ENCODE measurements at regions not wholly inside any gene's neighbourhood (a gene's known extent, or its start where the extent isn't known, plus 50 kb on each side); places are given as distances from the start of the nearest gene placed in this dataset.

- no peaks in the 10 kb centered on the region for H3K9me3 Mint-ChIP-seq
- H3K4me3 Mint-ChIP-seq, result no peak overlapping the region
- H3K27ac Mint-ChIP-seq, result no peak overlapping the region
- no peaks in the 10 kb centered on the region for H3K36me3 Mint-ChIP-seq (ENCODE audit: low read depth)
- no peaks in the 10 kb centered on the region for H3K4me1 Mint-ChIP-seq (ENCODE audit: low read depth)
- H3K27me3 Mint-ChIP-seq (ENCODE audit: low read depth), result no peaks in the 10 kb centered on the region
Observed at GRCh38 chr15:97456521-97457202, 503.8 kb upstream of the ARRDC4 start.

- H3K27ac Mint-ChIP-seq, result no peak overlapping the region
- no peaks in the 10 kb centered on the region for H3K4me1 Mint-ChIP-seq (ENCODE audit: low read depth)
- H3K9me3 Mint-ChIP-seq, result no peaks in the 10 kb centered on the region
- H3K4me3 Mint-ChIP-seq, result no peak overlapping the region
- H3K36me3 Mint-ChIP-seq (ENCODE audit: low read depth), result no peaks in the 10 kb centered on the region
- no peaks in the 10 kb centered on the region for H3K27me3 Mint-ChIP-seq (ENCODE audit: low read depth)
Observed at GRCh38 chr15:97457203-97457847, 503.2 kb upstream of the ARRDC4 start.

- Mint-ChIP-seq H3K4me3 (no peak overlapping the region), H3K27ac (no peak overlapping the region), H3K36me3 (ENCODE audit: low read depth) (no peaks in the 10 kb centered on the region), H3K4me1 (ENCODE audit: low read depth) (no peaks in the 10 kb centered on the region), H3K27me3 (ENCODE audit: low read depth) (no peaks in the 10 kb centered on the region), H3K9me3 (no peaks in the 10 kb centered on the region)
Observed at GRCh38 chr15:97459771-97460170, 500.7 kb upstream of the ARRDC4 start.

- Mint-ChIP-seq H3K4me1 (ENCODE audit: low read depth) (no peaks in the 10 kb centered on the region), H3K36me3 (ENCODE audit: low read depth) (no peaks in the 10 kb centered on the region), H3K4me3 (no peak overlapping the region), H3K9me3 (no peaks in the 10 kb centered on the region), H3K27ac (no peak overlapping the region), H3K27me3 (ENCODE audit: low read depth) (no peaks in the 10 kb centered on the region)
Observed at GRCh38 chr15:97461226-97461625, 499.3 kb upstream of the ARRDC4 start.

- Mint-ChIP-seq H3K36me3 (ENCODE audit: low read depth) (no peaks in the 10 kb centered on the region), H3K9me3 (no peaks in the 10 kb centered on the region), H3K27me3 (ENCODE audit: low read depth) (no peaks in the 10 kb centered on the region), H3K27ac (no peak overlapping the region), H3K4me3 (no peak overlapping the region), H3K4me1 (ENCODE audit: low read depth) (no peaks in the 10 kb centered on the region)
Observed at GRCh38 chr15:97463696-97464095, 496.8 kb upstream of the ARRDC4 start.

GRCh38 chr15:97470417-97470816 lies 490.1 kb upstream of the ARRDC4 start:
- no peaks in the 10 kb centered on the region for H3K27me3 Mint-ChIP-seq (ENCODE audit: low read depth)
- H3K4me3 Mint-ChIP-seq, result no peak overlapping the region
- no peaks in the 10 kb centered on the region for H3K9me3 Mint-ChIP-seq
- no peaks in the 10 kb centered on the region for H3K4me1 Mint-ChIP-seq (ENCODE audit: low read depth)
- no peaks in the 10 kb centered on the region for H3K36me3 Mint-ChIP-seq (ENCODE audit: low read depth)
- no peak overlapping the region for H3K27ac Mint-ChIP-seq

- no peak overlapping the region for H3K4me3 Mint-ChIP-seq
- no peak overlapping the region for H3K27ac Mint-ChIP-seq
- no peaks in the 10 kb centered on the region for H3K36me3 Mint-ChIP-seq (ENCODE audit: low read depth)
- no peaks in the 10 kb centered on the region for H3K27me3 Mint-ChIP-seq (ENCODE audit: low read depth)
- H3K9me3 Mint-ChIP-seq, result no peaks in the 10 kb centered on the region
- H3K4me1 Mint-ChIP-seq (ENCODE audit: low read depth), result no peaks in the 10 kb centered on the region
Observed at GRCh38 chr15:97473627-97474026, 486.9 kb upstream of the ARRDC4 start.

GRCh38 chr15:97479957-97480356 lies 480.5 kb upstream of the ARRDC4 start:
- no peaks in the 10 kb centered on the region for H3K36me3 Mint-ChIP-seq (ENCODE audit: low read depth)
- H3K27me3 Mint-ChIP-seq (ENCODE audit: low read depth), result no peaks in the 10 kb centered on the region
- no peak overlapping the region for H3K4me3 Mint-ChIP-seq
- H3K4me1 Mint-ChIP-seq (ENCODE audit: low read depth), result no peaks in the 10 kb centered on the region
- peaks cover 8% of the 10 kb centered on the region for H3K9me3 Mint-ChIP-seq
- H3K27ac Mint-ChIP-seq, result no peak overlapping the region

DNA sequence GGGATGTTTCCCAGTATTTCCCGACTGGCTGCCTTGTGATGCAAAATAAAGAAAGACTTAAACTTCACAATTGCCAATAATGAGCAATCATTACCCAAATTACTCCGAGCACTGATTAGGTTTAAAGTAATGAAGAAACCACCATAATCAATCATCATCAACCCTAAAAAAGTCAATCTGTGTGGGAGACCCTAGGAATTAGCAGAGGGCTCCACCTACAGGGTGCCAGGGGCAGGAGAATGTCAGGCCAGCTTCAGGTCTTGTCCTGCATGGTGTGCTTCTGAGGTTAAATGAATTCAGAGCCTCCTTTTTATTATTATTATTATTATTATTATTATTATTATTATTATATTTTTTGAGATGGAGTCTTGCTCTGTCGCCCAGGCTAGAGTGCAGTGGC lies 478.0 kb upstream of the ARRDC4 start:
- Mint-ChIP-seq H3K4me1 (ENCODE audit: low read depth) (no peaks in the 10 kb centered on the region), H3K4me3 (no peak overlapping the region), H3K36me3 (ENCODE audit: low read depth) (no peaks in the 10 kb centered on the region), H3K27me3 (ENCODE audit: low read depth) (no peaks in the 10 kb centered on the region), H3K9me3 (peaks cover 17% of the 10 kb centered on the region), H3K27ac (no peak overlapping the region)

- Mint-ChIP-seq H3K9me3 (peaks cover 17% of the 10 kb centered on the region), H3K36me3 (ENCODE audit: low read depth) (no peaks in the 10 kb centered on the region), H3K27me3 (ENCODE audit: low read depth) (no peaks in the 10 kb centered on the region), H3K4me3 (no peak overlapping the region), H3K4me1 (ENCODE audit: low read depth) (no peaks in the 10 kb centered on the region), H3K27ac (no peak overlapping the region)
Observed at GRCh38 chr15:97483232-97483631, 477.3 kb upstream of the ARRDC4 start.

- Mint-ChIP-seq H3K9me3 (peaks cover 9% of the 10 kb centered on the region), H3K36me3 (ENCODE audit: low read depth) (no peaks in the 10 kb centered on the region), H3K27me3 (ENCODE audit: low read depth) (no peaks in the 10 kb centered on the region), H3K4me3 (no peak overlapping the region), H3K4me1 (ENCODE audit: low read depth) (no peaks in the 10 kb centered on the region), H3K27ac (no peak overlapping the region)
Observed at GRCh38 chr15:97490429-97490828, 470.1 kb upstream of the ARRDC4 start.

DNA sequence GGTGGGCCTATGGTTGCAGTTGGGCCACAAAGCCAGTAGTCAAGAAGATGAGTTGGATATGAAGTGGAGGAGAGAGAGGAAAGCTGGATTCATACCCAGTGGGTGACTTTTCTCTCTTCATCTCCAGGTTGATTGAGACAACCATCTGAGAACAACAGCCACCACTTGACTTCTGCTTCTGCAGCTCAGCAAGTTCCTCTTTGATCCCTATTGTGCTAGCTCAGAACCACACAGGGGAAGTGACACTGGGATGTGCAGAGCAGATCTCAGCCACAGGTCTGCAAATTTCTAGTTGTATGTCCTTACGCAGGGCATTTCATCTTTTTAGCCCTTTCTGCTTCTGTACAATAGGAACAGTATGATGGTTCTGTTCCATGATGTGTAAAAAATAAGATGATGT lies 459.2 kb upstream of the ARRDC4 start:
- no peaks in the 10 kb centered on the region for H3K27me3 Mint-ChIP-seq (ENCODE audit: low read depth)
- no peaks in the 10 kb centered on the region for H3K4me1 Mint-ChIP-seq (ENCODE audit: low read depth)
- no peak overlapping the region for H3K27ac Mint-ChIP-seq
- H3K4me3 Mint-ChIP-seq, result no peak overlapping the region
- peaks cover 6% of the 10 kb centered on the region for H3K9me3 Mint-ChIP-seq
- no peaks in the 10 kb centered on the region for H3K36me3 Mint-ChIP-seq (ENCODE audit: low read depth)

- Mint-ChIP-seq H3K4me3 (no peak overlapping the region), H3K27ac (no peak overlapping the region), H3K27me3 (ENCODE audit: low read depth) (no peaks in the 10 kb centered on the region), H3K4me1 (ENCODE audit: low read depth) (no peaks in the 10 kb centered on the region), H3K9me3 (peaks cover 6% of the 10 kb centered on the region), H3K36me3 (ENCODE audit: low read depth) (no peaks in the 10 kb centered on the region)
Observed at GRCh38 chr15:97502038-97502437, 458.5 kb upstream of the ARRDC4 start.

DNA sequence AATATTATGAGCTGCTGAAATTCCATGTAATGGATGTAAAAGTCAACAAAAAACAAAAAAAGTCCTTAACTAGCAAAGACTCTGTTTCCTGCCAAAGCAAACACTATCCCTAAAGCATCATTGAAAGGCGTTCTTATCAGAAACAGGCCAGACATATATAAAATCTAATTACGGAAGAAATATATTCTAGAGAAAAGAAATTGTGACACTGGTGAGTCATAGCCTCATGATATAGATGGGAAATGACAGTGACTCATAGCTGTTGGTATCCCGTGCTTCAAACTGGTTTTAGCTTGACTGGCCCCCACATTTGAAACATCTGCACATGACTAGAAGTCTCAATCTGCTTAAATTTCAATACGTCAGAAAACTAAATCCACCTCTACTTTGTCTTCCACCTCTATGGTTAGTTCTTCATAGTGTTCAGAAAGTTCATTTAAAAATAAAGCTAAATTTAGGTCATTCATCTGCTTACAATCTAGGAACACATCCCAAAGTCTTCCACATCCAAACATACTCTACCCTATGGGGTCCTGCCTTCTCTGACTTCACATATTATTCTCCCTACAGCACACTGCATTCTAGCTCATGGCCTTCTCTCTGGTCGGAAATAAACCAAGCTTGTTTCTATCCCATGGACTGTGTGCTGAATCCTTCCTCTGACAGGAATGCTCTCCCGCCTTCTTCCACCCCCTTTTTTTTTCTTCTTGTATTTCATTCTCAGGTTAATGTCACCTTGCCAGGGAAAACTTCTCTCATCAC lies 456.3 kb upstream of the ARRDC4 start:
- Mint-ChIP-seq H3K4me1 (ENCODE audit: low read depth) (no peaks in the 10 kb centered on the region), H3K9me3 (peaks cover 6% of the 10 kb centered on the region), H3K27me3 (ENCODE audit: low read depth) (no peaks in the 10 kb centered on the region), H3K36me3 (ENCODE audit: low read depth) (no peaks in the 10 kb centered on the region), H3K27ac (no peak overlapping the region), H3K4me3 (no peak overlapping the region)

- Mint-ChIP-seq H3K9me3 (no peaks in the 10 kb centered on the region), H3K4me1 (ENCODE audit: low read depth) (no peaks in the 10 kb centered on the region), H3K4me3 (no peak overlapping the region), H3K27me3 (ENCODE audit: low read depth) (no peaks in the 10 kb centered on the region), H3K36me3 (ENCODE audit: low read depth) (no peaks in the 10 kb centered on the region), H3K27ac (no peak overlapping the region)
Observed at GRCh38 chr15:97517737-97518136, 442.8 kb upstream of the ARRDC4 start.
